ENCODE measurements at regions not wholly inside any gene's neighbourhood (a gene's known extent, or its start where the extent isn't known, plus 50 kb on each side); places are given as distances from the start of the nearest gene placed in this dataset.
"Not testable (repeated sequence)": the region's sequence is repeated elsewhere in the genome, so short reads cannot be mapped to it uniquely, and the experiment has no call there.

GRCh38 chr14:29410581-29410980 lies 517.1 kb downstream of the PRKD1 start:
- Histone ChIP-seq H3K9ac (replicated peaks in 1 of 4; ENCODE audit: extremely low read depth in 1 of 4, low read depth in 3 of 4, low read length in 3 of 4) (no peak overlapping the region), H4K91ac (replicated peaks; ENCODE audit: insufficient read length, low read length) (no peak overlapping the region), H3K36me3 (ENCODE audit: control insufficient read depth in 2 of 4, insufficient read depth in 4 of 4, low read length in 3 of 4) (no peaks in the 10 kb centered on the region), H3K27ac (ENCODE audit: low read depth, low read length) (no peak overlapping the region), H3K23ac (ENCODE audit: insufficient read length) (no peak overlapping the region), H3K4me1 (replicated peaks in 1 of 4; ENCODE audit: control insufficient read depth in 3 of 4, insufficient read depth in 4 of 4, low read length in 3 of 4) (no peaks in the 10 kb centered on the region), H2AFZ (ENCODE audit: low read length) (no peak overlapping the region), H3K23me2 (ENCODE audit: low read depth, low read length) (no peaks in the 10 kb centered on the region), H2AK5ac (ENCODE audit: low read depth, low read length) (no peak overlapping the region), H4K8ac (ENCODE audit: extremely low read depth, insufficient read depth, low read length) (no peak overlapping the region), H2BK120ac (replicated peaks; ENCODE audit: low read depth, low read length) (no peak overlapping the region), H3K56ac (replicated peaks; ENCODE audit: insufficient read length, low read depth, low read length) (no peak overlapping the region), H3K79me2 (ENCODE audit: control insufficient read depth in 1 of 2, insufficient read depth in 2 of 2, low read length in 2 of 2) (no peaks in the 10 kb centered on the region), H3K4me2 (ENCODE audit: insufficient read depth in 1 of 2, low read depth in 2 of 2, low read length in 2 of 2) (no peak overlapping the region), H2BK15ac (ENCODE audit: low read length) (no peak overlapping the region), H4K20me1 (replicated peaks in 1 of 2; ENCODE audit: control insufficient read depth in 1 of 2, insufficient read depth in 2 of 2, low read length in 2 of 2) (no peaks in the 10 kb centered on the region), H3K4me3 (ENCODE audit: extremely low read depth in 1 of 4, insufficient read depth in 2 of 4, low read depth in 3 of 4, low read length in 4 of 4) (no peak overlapping the region), H3K27me3 (replicated peaks in 1 of 4; ENCODE audit: control insufficient read depth in 3 of 4, extremely low read depth in 1 of 4, insufficient read depth in 3 of 4, low read length in 3 of 4) (no peaks in the 10 kb centered on the region), H3K9me3 (ENCODE audit: insufficient read depth in 2 of 2, low read depth in 1 of 2, low read length in 1 of 2) (peaks cover 8 to 14% of the 10 kb centered on the region in 2 experiments; a peak in 2 of 4 replicates), H3K4ac (replicated peaks; ENCODE audit: insufficient read length, low read depth, low read length) (no peak overlapping the region), H3K18ac (ENCODE audit: extremely low read depth, low read length) (no peak overlapping the region), H4K5ac (ENCODE audit: insufficient read length, low read depth, low read length) (no peak overlapping the region), H2BK20ac (ENCODE audit: low read length) (no peak overlapping the region), H2BK12ac (ENCODE audit: low read depth, low read length) (no peak overlapping the region), H2BK5ac (ENCODE audit: low read depth, low read length) (no peak overlapping the region), H3K79me1 (ENCODE audit: low read depth, low read length) (no peaks in the 10 kb centered on the region), H3K14ac (ENCODE audit: insufficient read length) (no peak overlapping the region)
- TF ChIP-seq POU5F1 (IDR thresholded peaks at IDR 0.05; ENCODE audit: low read depth, low read length): no peak
- TF ChIP-seq GABPA (IDR thresholded peaks at IDR 0.05; ENCODE audit: borderline replicate concordance, insufficient read depth, low read length): no peak
- TF ChIP-seq PHF8 (conservative IDR thresholded peaks at IDR 0.05; ENCODE audit: low read depth, low read length): no peak
- FAIRE-seq (no peak), DNase-seq (ENCODE audit: low read depth in 1 of 2, low spot score in 2 of 2) (no peak)
- POLR2A ChIA-PET (ENCODE audit: partially characterized antibody): no interaction called here
- 83% methylated on average over 2 of the region's 2 CpGs; no CpG with 5 or more reads in 1 of the 2 experiments for WGBS, 2 experiments (ENCODE audit: extremely low coverage in 1 of 2, insufficient coverage in 1 of 2, insufficient read length in 1 of 2, insufficient replicate concordance in 2 of 2, low coverage in 1 of 2, low lambda C conversion rate in 2 of 2, missing lambda C conversion rate in 1 of 2)
- CTCF ChIA-PET (ENCODE audit: partially characterized antibody): no interaction called here

DNA sequence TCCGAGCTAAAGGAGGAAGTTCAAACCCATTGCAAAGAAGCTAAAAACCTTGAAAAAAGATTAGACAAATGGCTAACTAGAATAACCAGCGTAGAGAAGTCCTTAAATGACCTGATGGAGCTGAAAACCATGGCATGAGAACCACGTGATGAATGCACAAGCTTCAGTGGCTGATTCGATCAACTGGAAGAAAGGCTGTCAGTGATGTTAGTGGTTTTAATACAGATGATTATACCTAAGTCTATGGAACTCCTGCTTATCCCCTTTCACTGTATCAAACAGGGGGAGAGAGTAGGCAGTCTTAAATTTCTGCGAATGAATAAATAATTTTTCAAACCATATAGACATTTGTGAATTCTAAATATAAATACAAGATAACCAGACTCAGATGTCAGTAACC lies 512.7 kb downstream of the PRKD1 start:
- H3K79me1 ChIP-seq (ENCODE audit: low read depth, low read length); H3K9me3 ChIP-seq (ENCODE audit: insufficient read depth in 2 of 2, low read depth in 1 of 2, low read length in 1 of 2); H2BK120ac ChIP-seq (replicated peaks; ENCODE audit: low read depth, low read length); H2AK5ac ChIP-seq (ENCODE audit: low read depth, low read length); H3K4ac ChIP-seq (replicated peaks; ENCODE audit: insufficient read length, low read depth, low read length); H4K8ac ChIP-seq (ENCODE audit: extremely low read depth, insufficient read depth, low read length); H2BK5ac ChIP-seq (ENCODE audit: low read depth, low read length); H3K4me2 ChIP-seq (ENCODE audit: insufficient read depth in 1 of 2, low read depth in 2 of 2, low read length in 2 of 2); H2AFZ ChIP-seq (ENCODE audit: low read length); H3K18ac ChIP-seq (ENCODE audit: extremely low read depth, low read length); POLR2A ChIA-PET (ENCODE audit: partially characterized antibody); H2BK20ac ChIP-seq (ENCODE audit: low read length); H2BK15ac ChIP-seq (ENCODE audit: low read length); H3K23ac ChIP-seq (ENCODE audit: insufficient read length); H2BK12ac ChIP-seq (ENCODE audit: low read depth, low read length); H3K14ac ChIP-seq (ENCODE audit: insufficient read length); H3K27me3 ChIP-seq (replicated peaks in 1 of 4; ENCODE audit: control insufficient read depth in 3 of 4, extremely low read depth in 1 of 4, insufficient read depth in 3 of 4, low read length in 3 of 4); H3K23me2 ChIP-seq (ENCODE audit: low read depth, low read length); H3K56ac ChIP-seq (replicated peaks; ENCODE audit: insufficient read length, low read depth, low read length); H3K27ac ChIP-seq (ENCODE audit: low read depth, low read length); H3K36me3 ChIP-seq (ENCODE audit: control insufficient read depth in 2 of 4, insufficient read depth in 4 of 4, low read length in 3 of 4); H3K9ac ChIP-seq (replicated peaks in 1 of 4; ENCODE audit: extremely low read depth in 1 of 4, low read depth in 3 of 4, low read length in 3 of 4); H4K20me1 ChIP-seq (replicated peaks in 1 of 2; ENCODE audit: control insufficient read depth in 1 of 2, insufficient read depth in 2 of 2, low read length in 2 of 2); DNase-seq (ENCODE audit: low read depth in 1 of 2, low spot score in 2 of 2); FAIRE-seq; H3K79me2 ChIP-seq (ENCODE audit: control insufficient read depth in 1 of 2, insufficient read depth in 2 of 2, low read length in 2 of 2); H4K5ac ChIP-seq (ENCODE audit: insufficient read length, low read depth, low read length); H3K4me3 ChIP-seq (ENCODE audit: extremely low read depth in 1 of 4, insufficient read depth in 2 of 4, low read depth in 3 of 4, low read length in 4 of 4); H4K91ac ChIP-seq (replicated peaks; ENCODE audit: insufficient read length, low read length); H3K4me1 ChIP-seq (replicated peaks in 1 of 4; ENCODE audit: control insufficient read depth in 3 of 4, insufficient read depth in 4 of 4, low read length in 3 of 4); CTCF ChIA-PET (ENCODE audit: partially characterized antibody): not testable (repeated sequence)
- 85% methylated on average over 5 of the region's 5 CpGs; no CpG with 5 or more reads in 1 of the 2 experiments for WGBS, 2 experiments (ENCODE audit: extremely low coverage in 1 of 2, insufficient coverage in 1 of 2, insufficient read length in 1 of 2, insufficient replicate concordance in 2 of 2, low coverage in 1 of 2, low lambda C conversion rate in 2 of 2, missing lambda C conversion rate in 1 of 2)
